CD4-positive, alpha-beta T cell treated with Interleukin-21 for 1 hour (primary cell): ENCODE measurements at regions not wholly inside any gene's neighbourhood (a gene's known extent, or its start where the extent isn't known, plus 50 kb on each side); places are given as distances from the start of the nearest gene placed in this dataset.

Experiments
- DNase-seq: peaks from one replicate; pipeline ENCODE4 v3.0.0-alpha.2; 2020

DNA sequence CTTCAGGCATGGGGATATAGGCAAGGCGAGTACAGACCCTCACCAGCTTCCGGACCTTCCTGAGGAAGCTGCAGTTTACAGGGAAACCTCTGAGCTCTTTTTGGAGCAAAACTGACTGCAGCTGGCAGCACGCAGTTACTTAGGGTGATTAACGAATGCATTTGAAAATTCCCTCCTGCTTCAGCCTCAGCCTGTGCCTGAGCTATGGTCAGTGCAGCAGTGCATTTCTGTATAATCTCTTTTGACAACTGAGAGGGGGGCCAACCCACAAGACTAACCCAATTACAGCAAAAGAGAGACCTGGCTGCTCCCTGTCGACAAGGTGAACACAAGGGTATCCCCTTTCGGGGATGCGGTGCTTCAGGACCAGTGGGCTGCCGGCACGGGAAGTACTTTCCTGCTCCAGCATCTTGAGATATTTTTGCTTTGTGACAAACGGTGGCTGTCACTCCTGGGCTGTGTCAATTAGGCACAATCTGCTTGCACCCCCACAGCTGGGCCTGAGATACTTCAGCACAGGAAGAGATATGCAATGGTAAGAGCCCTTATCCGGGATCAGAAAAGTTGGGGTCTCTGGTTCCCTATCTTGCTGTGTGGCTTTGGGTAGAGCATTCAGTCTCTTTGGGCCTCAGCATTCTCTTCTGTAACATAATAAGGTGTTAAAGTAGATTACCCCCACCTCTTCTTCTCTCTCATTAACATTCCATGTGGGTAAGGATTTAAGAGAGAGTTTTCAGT is 141.0 kb downstream of the TMEM17 start:
- no peak for DNase-seq

DNA sequence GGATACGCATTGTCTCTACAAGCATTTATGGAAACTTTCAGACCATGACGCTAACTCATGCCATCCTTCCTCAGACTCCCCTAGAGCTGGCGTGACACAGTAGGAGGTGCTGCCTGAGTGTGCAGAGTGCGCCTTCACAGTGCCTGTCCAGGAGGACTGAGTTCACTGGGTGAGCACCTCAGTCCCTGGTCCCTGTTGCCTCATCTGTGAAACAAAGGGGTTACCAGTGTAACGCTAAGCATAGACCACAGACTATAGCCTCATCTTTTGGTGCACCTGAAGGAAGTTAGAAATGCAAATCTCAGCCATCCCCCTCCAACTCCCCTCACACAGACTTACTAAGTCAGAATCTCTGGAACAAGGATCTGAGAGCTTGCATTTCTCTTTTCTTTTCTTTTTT is 142.8 kb downstream of the TMEM17 start:
- no peak for DNase-seq

DNA sequence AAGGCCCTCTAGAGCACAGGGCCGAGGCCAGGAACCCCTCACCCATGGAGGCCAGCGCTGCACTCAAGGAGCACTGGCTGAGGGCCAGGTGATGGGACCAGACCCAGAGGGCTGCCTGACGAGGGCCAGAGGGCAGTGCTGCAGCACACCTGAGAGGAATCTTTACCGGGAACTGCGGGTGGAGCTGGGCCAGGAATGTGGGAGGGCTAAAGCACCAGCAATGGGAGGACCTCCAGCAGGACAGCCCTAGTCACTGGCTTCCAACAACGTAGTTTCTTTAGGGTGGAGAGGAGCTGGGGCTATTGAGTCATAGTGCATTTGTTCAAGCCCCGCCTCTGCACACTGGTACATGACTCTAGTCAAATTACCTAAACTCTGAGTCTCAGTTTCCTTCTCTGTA is 143.4 kb downstream of the TMEM17 start:
- no peak for DNase-seq

DNA sequence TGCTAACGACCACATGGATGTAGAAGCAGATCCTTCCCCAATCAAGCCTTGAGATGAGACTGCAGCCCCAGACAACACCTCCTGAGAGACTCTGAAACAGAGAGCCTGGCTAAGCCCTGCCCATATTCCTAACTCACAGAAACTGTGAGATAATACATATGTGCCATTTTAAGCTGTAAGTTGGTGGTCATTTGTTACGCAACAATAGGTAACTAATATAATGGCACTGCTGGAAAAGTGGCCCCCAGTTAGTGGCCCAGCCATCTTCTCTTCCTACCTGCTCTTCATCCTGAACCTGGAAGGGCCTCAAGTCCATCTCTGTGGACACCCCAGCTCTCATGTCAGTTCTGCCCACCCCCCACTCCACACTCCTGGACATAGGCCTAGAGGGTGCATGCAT is 144.0 kb downstream of the TMEM17 start:
- DNase-seq, result no peak

DNA sequence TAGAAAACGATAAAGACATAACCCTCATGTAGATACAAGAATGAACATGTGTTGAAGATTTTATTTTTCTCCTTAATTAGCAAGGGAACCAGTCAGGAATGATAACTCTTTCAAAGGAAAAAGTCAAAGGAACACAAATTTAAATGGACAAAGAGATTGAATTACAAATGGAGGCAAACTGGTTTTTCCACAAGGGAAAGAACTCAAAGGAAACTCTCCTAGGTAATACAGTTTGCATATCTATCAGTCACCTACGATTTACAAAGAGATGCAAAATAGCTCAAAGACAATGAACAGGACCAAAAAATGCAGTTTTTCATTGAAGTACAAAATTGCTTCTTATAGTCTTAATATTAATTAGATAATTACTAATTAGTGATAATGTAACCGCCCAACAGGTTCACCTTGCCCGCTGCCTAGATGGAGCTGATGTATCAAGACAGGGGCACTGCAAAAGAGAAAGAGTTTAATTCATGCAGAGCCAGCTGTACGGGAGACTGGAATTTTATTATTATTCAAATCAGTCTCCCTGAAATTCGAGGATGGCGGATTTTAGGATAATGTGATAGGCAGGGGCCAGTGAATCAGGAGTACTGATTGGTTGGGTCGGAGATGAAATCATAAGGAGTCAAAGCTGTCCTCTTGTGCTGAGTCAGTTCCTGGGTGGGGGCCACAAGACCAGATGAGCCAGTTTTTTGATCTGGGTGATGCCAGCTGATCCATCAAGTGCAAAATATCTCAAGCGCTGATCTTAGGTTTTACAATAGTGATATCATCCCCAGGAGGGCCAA is 151.0 kb downstream of the TMEM17 start:
- DNase-seq, result no peak

DNA sequence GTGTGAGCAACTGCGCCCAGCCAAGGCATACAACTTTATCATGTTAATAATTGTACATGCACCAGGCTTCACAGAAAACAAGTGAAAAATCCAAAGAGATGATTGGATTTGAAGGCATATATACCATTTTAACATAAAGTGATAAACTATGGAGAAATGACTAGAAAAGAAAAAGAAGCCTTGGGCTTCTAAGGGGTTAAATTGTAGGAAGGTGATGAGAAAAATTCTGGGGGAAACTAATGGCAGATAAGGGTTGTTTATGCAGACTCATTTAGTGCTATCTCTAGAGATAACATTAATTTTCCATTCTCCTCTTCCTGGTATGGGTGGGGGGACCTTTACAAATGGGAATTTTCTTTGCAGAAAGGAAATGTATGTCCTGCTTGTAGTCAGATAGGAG is 154.0 kb downstream of the TMEM17 start:
- no peak for DNase-seq

DNA sequence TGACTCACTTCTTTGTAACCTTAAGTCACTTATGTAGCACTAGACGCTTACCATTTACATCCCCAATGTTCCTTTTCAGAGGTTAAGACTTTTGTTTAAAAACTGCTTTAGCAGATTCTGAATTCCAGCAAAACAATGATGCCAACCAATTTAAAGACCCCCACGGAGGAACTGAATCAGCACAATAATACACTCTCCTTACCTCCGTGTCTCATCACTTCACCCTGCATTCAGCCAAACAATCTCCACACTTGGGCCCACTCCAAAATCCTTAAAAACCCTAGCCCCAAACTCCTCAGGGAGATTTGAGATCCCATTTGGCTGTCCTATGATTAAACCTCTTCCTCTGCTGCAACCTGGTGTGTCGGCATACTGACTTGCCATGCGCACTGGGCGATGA is 153.9 kb downstream of the B3GNT2 start:
- DNase-seq, result no peak

DNA sequence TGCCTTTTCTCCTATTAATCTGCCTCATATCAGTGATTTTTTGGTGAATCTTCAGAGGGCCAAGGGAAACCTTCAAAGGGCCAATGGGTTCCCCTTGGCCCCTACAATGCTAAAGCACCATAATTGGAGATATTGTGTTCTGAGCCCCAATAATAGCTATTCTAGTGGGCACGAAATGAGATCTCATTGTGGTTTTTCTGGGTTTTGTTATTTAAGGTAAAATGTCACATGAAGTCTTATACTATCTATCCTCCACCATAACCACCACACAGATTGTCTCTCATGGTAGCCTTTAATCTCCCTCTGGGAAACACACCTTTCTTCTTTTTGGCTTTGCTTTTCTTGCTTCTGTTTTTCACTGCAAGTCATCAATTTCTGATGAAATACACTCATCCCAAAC is 152.8 kb downstream of the B3GNT2 start:
- DNase-seq, result no peak

DNA sequence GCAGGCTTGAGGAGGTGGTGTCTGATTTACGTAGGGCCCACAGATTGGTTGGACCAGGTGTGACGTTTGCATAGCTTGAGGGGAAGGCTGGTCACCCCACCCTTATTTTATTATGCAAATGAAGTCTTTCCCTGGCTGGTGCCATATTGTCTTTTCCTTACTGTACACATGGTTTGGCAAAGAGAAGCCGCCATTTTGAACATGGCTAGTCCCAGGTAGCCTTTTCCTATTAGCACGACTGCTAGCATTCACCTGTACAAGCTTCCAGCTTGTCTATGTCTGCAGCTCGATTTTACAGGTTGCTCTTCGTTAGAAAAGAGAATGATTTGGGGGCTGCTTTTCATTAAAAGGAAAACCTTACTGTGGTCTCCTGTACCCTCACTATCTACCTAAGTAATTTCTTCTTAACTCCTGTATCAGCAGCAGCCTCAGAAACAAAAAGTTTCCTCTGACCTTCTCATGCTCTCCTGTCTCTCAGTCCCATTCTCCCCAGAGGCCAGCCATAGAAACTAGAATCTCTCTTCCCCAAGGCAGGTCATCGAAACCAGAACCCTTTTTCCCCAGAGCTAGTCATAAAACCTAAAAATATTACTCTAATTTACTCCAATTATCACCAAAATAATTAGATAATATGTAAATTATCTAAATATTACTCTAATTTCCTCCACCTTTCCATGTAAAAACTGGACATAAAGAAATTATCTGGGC is 151.8 kb downstream of the B3GNT2 start:
- no peak for DNase-seq

DNA sequence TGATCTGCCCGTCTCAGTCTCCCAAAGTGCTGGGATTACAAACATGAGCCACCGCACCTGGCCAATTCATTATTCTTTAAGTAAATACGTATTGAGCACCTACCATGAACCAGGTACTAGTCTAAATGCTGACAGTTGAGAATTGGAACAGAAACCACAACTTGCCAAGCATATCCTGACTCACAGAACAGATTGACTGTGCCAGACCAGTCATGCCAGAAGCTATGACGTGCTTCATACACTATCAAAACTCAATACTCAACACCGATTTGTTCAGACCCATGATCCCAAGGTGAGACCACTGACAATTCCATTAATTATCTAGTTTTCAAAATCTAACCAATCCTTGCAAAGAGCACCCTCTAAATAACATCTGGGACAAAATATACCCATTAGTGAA is 148.6 kb downstream of the B3GNT2 start:
- DNase-seq, result no peak

DNA sequence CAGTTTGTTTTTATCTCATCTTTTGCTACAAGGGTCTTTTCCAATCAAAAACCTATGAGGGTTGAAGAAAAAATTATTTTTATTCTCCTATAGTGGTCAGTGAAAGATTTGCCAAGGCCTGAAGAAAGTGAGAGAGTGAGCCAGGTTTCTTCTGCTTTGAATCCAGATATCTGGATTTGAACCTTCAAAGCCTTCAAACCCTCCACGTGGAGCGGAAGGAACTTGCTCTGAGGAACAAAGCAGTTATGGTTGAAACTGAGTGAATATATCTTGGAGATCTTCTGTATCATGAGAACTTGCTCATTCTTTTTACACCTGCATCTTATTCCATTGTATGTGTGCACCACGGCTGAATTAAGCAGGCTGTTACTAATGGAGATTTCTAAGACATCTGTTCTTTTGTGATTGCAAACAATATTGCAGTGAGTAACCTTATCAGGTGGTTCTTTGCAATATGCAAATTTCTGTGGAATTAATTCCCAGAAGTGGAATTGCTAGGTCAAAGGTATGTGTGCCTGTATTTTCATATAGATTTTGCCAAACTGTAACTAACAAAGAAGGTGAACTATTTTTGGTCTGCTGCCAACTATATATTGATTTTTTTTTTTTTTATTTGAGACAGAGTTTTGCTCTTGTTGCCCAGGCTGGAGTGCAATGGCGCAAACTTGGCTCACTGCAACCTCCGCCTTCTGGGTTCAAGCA is 147.9 kb downstream of the B3GNT2 start:
- DNase-seq, result no peak

DNA sequence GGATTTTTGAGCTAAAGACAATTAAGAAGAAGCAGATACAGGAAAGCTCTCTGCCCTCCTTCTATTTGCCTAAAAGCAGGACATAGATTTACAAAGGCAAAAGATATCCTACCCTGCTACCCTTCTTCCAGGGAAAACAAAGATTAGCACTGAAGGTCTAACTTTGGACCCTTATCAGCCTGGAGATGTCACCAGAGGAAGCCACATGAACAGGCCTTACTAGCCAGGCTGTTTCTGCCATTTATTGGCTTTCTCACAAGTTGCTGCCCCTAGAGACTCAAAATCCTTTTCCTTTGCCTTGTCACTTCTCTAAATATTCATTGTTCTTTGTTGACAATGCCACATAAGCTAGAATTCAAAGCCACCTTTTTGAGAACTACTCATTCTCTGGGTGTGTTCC is 147.3 kb downstream of the B3GNT2 start:
- DNase-seq, result no peak

DNA sequence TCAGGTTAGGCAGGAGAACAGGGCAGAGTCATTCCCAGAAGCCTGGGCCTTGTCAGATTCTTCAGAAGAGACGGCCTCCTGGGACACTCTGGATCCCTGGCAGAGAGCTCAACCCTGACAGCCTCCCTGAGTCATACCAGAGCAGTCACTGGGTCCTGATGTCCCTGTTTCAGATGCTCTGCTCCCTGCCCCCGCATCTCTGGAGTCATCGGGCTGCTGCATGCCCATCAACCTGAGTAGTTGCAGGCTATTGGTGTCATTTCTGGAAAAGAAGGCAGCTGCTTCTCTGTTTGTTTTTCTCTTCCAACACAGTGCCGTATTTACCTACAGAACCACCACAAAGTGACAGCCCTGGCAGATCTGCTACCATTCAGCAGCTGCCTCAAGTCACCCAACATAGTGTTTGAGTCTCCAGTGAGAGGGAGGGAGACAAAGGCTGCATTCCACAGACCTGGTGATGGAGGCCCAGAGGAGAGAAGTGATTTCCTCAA is 145.1 kb downstream of the B3GNT2 start:
- no peak for DNase-seq

DNA sequence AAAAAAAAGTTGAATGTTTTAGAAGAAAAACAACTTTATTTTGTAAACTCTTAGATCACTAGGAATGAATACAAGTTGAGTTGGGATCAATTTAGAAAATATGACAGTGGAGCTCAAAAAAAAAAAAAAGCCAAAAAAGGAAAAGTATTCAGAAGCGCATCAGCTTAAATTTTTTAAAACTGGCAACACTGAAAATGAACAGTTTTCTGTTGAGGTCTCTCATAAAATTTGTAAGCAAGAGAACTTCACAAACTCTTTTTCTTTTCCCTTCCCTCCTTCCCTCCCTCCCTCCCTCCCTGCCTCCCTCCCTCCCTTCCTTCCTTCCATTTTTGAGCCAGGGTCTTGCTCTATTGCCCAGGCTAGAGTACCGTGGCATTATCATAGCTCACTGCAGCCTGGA is 143.9 kb downstream of the B3GNT2 start:
- DNase-seq, result no peak

DNA sequence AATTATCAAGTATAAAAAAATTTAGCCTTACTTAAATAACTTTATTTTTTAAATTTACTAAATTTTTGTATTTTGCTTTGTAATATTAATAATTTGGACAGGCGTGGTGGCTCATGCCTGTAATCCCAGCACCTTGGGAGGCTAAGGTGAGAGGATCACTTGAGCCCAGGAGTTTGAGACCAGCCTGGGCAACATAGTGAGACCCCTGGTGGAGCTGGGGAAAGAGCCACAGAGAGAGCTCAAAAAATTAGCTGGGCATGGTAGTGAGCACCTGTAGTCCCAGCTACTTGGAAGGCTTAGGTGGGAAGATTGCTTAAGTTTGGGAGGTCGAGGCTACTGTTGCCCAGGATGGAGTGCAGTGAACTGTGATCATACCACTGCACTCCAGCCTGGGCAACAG is 143.5 kb downstream of the B3GNT2 start:
- peak; percentile 11 for DNase-seq

DNA sequence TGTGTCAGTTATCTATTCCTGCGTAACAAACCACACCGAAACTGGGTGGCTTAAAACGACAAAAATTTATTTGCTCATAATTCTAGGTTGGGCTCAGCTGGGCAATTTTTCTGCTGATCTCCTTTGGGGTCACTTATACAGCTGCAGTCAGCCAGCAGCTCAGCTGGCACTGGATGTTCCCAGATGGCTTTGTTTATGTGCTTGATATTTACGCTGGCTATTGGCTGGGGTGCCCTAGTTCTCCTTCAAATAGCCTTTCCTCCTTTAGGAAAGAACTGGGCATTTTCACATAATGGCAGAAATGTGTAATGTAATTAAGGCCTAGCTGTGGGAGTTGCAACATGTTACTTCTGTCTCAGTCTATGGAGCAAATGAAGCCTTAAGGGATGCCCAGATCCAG is 142.2 kb downstream of the B3GNT2 start:
- no peak for DNase-seq

DNA sequence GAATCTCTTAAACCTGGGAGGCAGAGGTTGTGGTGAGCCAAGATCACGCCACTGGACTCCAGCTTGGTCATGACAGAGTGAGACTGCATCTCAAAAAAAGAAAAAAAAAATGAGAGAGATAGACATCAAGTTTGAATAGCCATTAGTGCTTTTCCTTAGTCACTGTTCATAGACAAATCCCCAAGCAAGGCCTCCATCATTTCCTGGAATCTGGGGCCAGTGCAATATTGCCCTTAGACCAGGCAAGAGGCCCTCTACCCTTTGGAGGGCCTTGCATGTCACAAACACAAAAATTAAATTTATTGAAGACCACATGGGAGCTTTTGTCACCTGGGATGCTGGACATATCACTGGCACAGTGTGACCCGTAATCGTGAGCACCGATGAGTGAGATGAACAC is 141.5 kb downstream of the B3GNT2 start:
- DNase-seq, result no peak

DNA sequence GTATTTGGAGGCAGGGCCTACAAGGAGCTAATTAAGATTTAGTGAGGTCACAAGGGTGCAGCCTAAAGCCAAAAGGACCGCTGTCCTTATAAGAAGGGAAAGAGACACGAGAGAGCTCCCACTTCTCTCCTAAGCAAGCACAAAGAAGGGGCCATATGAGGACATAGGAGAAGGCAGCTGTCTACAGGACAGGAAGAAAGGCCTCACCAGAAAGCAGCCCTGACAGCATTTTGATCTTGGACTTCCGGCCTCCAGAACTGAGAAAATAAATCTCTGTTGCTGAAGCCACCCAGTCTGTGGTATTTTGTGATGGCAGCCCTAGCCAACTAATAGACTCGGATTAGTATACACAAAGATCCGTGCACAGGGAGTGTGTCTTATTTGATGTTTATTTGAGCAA is 139.7 kb downstream of the B3GNT2 start:
- DNase-seq, result no peak

DNA sequence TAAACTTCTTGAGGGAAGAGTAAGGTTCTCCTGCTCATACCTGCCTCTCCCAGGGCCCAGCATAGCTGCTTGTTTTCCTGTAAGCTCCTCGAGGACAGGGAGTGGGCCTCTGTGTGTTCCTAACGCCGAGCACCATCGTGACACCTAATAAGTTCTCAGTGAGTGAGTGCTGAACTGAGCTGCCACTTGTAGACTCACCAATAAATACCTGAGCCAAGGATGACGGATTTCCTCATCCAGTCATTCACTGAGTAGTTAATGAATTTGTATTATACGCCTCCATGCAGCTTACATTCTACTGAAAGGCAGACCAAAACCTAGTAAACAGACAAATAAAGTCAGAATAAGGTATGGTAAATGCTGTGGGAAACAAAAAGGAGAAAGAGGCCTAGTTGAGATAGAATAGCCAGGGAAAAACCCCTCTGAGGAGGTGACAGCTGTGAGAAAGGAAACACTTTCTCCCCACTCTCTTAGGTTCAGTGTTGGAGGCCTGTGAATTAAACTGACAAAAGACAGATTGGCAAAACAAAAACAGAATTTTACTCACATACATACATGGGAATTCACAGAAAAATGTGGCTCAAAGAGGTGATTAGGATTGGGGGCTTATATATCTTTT is 138.6 kb downstream of the B3GNT2 start:
- DNase-seq, result no peak

DNA sequence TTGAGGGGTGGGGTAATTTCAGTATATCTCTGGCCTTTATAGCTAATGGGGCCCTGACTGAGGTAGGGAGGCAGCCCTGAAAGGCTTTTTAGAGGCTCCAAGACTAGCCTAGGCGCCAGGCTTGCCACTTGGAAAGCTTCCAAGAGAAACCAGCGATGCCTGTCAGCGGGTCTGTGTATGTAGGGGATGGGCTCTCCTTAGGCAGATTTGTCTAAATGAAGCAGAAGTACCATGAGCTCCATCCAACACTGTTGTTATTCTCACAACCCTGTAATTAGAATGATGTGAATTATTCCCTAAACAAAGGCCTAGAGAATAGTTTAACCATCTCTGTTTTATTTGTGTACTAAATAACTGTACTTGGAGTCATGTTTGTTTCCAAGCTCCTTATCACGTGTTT is 138.1 kb downstream of the B3GNT2 start:
- DNase-seq, result no peak

DNA sequence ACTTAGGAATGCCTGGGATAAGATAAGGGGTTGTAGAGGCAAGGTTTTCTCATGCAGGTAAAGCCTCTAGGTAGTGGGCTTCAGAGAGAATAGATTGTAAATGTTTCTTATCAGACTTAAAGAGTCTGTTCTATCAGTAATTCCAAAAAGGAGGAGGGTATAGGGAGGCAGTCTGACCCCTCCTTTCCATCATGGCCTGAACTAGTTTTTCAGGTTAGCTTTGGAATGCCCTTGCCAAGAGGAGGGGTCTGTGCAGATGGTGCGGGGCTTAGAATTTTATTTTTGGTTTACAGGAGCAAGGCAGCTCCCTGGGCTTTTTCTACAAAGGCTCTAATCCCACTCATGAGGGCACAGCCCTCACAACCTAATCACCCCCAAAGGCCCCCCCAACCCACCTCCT is 135.0 kb downstream of the B3GNT2 start:
- DNase-seq, result no peak

DNA sequence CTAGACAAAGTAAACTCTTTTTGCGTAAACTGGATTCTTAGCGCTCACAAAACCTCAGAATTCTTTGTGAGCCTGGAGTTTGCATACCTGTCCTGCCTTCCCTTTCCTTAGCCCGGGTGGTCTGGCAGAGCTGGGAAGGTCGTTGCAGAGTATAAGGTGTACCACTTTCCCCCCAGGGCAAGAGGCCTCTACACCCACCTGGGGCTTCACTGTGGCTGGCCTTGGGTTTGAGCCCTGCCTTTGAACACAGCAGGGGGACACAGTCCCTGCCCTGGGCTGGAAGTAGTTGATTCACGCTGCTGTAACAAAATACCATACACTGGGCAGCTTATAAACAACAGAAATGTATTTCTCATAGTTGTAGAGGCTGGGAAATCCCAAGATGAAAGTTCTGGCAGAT is 133.9 kb downstream of the B3GNT2 start:
- DNase-seq, result no peak

DNA sequence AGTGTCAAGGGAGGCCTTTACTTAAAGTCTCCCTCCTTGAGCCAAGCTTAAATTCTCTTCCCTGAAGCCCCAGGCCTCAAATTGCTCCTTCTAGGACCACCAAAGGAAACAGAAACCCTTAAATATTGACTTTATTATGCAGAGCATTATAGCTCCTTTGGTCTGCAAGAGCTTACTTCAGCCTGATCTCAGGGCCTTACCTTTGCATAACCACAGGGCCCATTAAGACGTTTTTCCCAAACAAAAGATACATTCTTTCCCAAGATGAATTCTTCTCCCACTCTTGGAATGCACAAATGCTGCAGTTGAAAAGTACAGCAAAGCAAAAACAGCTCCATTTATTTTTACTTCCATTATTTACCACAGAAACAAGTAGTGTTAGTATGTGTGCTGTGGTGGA is 130.8 kb downstream of the B3GNT2 start:
- DNase-seq, result no peak
